HCT116 (cell line): ENCODE measurements at regions not wholly inside any gene's neighbourhood (a gene's known extent, or its start where the extent isn't known, plus 50 kb on each side); places are given as distances from the start of the nearest gene placed in this dataset.
"Not testable (repeated sequence)": the region's sequence is repeated elsewhere in the genome, so short reads cannot be mapped to it uniquely, and the experiment has no call there.

Source experiments
- ATAC-seq: fragments of 200-7000 bp; cut with Tn5 transposase; 2 replicates; pipeline ENCODE4 v1.9.1; 2020; ENCODE audit warnings: mild to moderate bottlenecking, moderate library complexity
- BruUV-seq: library from RNA; stranded (reverse); fragments of 400-500 nt; replicated peaks from 2 replicates; lab custom pipeline; 2021; lab: Mats Ljungman, UMichigan
- CTCF ChIA-PET: fragments of 300-600 bp; sonication (Branson Sonifier 250); formaldehyde crosslinking; loops from one replicate; lab custom pipeline; 2021; ENCODE audit warnings: antibody characterized with exemption; lab: Charles Lee
- POLR2A ChIA-PET: fragments of 300-600, 350-600 bp; sonication (Branson Sonifier 250); formaldehyde crosslinking; loops from one replicate; lab custom pipeline; 2021; ENCODE audit warnings: antibody characterized with exemption; lab: Charles Lee
- RAD21 ChIA-PET, 2 experiments: fragments of 300-600 bp; sonication (Branson Sonifier 250); formaldehyde crosslinking; loops; one replicate each; lab custom pipeline; 2023; ENCODE audit warnings: low total read pairs in 2 of 2; ENCODE audit not compliant: uncharacterized antibody in 2 of 2, unreplicated experiment in 2 of 2, low non-redundant PET in 1 of 2; lab: Charles Lee
- DNase-seq: peaks from one replicate; pipeline ENCODE4 v3.0.0-alpha.2; 2010; ENCODE audit warnings: low read depth, low spot score
- H2AFZ ChIP-seq: fragments of 200-600 bp; shearing (Covaris generic), sonication (generic); 2 replicates; pipeline ENCODE4 v1.6.1; 2017; ENCODE audit warnings: low read depth, mixed run types, mixed read lengths, antibody characterized with exemption, low read length; ENCODE audit not compliant: poor library complexity, severe bottlenecking
- H3K27ac ChIP-seq: 2 replicates; pipeline ENCODE4 v1.5.1; 2012; ENCODE audit warnings: low read depth, low read length
- H3K27me3 ChIP-seq: fragments of 200-600 bp; sonication (generic); 2 replicates; pipeline ENCODE4 v1.6.1; 2016; ENCODE audit warnings: mixed run types, low read length, mixed read lengths; ENCODE audit not compliant: insufficient read depth
- H3K36me3 ChIP-seq, 2 experiments: fragments of 200-500 bp in 1 of 2; fragments of 200-600 bp in 1 of 2; sonication (Bioruptor generic) in 1 of 2; sonication (generic) in 1 of 2; 2 replicates each; pipeline versions ENCODE4 v1.5.1 to v1.6.1; 2014 to 2016; ENCODE audit warnings: low read length in 2 of 2, inconsistent platforms in 1 of 2, mixed read lengths in 1 of 2, mixed run types in 1 of 2; ENCODE audit not compliant: insufficient read depth in 2 of 2, control insufficient read depth in 1 of 2
- H3K4me1 ChIP-seq, 2 experiments: fragments of 200-600 bp in 1 of 2; sonication (generic) in 1 of 2; 2 replicates each; pipeline versions ENCODE4 v1.5.1 to v1.6.1; 2012 to 2017; ENCODE audit warnings: low read length in 2 of 2, inconsistent platforms in 1 of 2, mild to moderate bottlenecking in 1 of 2, mixed read lengths in 1 of 2, mixed run types in 1 of 2, moderate library complexity in 1 of 2; ENCODE audit not compliant: insufficient read depth in 2 of 2, control insufficient read depth in 1 of 2
- H3K4me2 ChIP-seq: fragments of 200-600 bp; sonication (generic); 2 replicates; pipeline ENCODE4 v1.6.1; 2017; ENCODE audit warnings: mixed run types, low read length, mixed read lengths
- H3K4me3 ChIP-seq, 2 experiments: fragments of 200-600 bp in 1 of 2; sonication (generic) in 1 of 2; replicated peaks in 1 of 2; 2 replicates each; pipeline ENCODE4 v1.5.1; 2011 to 2016; ENCODE audit warnings: low read length in 2 of 2, control low read depth in 1 of 2, low read depth in 1 of 2, mild to moderate bottlenecking in 1 of 2, mixed read lengths in 1 of 2, mixed run types in 1 of 2
- H3K79me2 ChIP-seq: fragments of 200-600 bp; sonication (generic); 2 replicates; pipeline ENCODE4 v1.6.1; 2017; ENCODE audit warnings: mild to moderate bottlenecking, mixed run types, low read length, moderate library complexity, mixed read lengths; ENCODE audit not compliant: insufficient read depth
- H3K9ac ChIP-seq: fragments of 200-600 bp; sonication (generic); 2 replicates; pipeline ENCODE4 v1.6.1; 2016; ENCODE audit warnings: low read length, mixed read lengths
- H3K9me2 ChIP-seq: fragments of 200-600 bp; sonication (generic), shearing (Covaris generic); 2 replicates; pipeline ENCODE4 v1.6.1; 2017; ENCODE audit warnings: mixed run types, mild to moderate bottlenecking, moderate library complexity; ENCODE audit not compliant: insufficient read depth
- H3K9me3 ChIP-seq, 2 experiments: fragments of 200-500 bp in 1 of 2; fragments of 200-600 bp in 1 of 2; sonication (Bioruptor generic) in 1 of 2; sonication (generic) in 1 of 2; 2 replicates each; pipeline ENCODE4 v1.6.1; 2014 to 2017; ENCODE audit warnings: low read length in 2 of 2, mixed read lengths in 2 of 2, inconsistent platforms in 1 of 2, low read depth in 1 of 2, mild to moderate bottlenecking in 1 of 2, mixed run types in 1 of 2, moderate library complexity in 1 of 2; ENCODE audit not compliant: control insufficient read depth in 1 of 2, insufficient read depth in 1 of 2
- H4K20me1 ChIP-seq: fragments of 200-600 bp; sonication (generic), shearing (Covaris generic); 2 replicates; pipeline ENCODE4 v1.6.1; 2017; ENCODE audit warnings: mixed run types, mild to moderate bottlenecking, moderate library complexity; ENCODE audit not compliant: insufficient read depth
- CBX3 ChIP-seq: IDR thresholded peaks from 2 replicates; pipeline ENCODE4 v1.6.1; 2012; ENCODE audit warnings: low read depth
- EZH2 ChIP-seq: fragments of 200-600 bp; sonication (generic); IDR thresholded peaks from 2 replicates; pipeline ENCODE4 v1.6.1; 2017; ENCODE audit warnings: antibody characterized with exemption, mixed run types
- EZH2phosphoT487 ChIP-seq: fragments of 200-600 bp; IDR thresholded peaks from 2 replicates; pipeline ENCODE4 v1.6.1; 2018; ENCODE audit warnings: antibody characterized with exemption, borderline replicate concordance
- FOSL1 ChIP-seq: IDR thresholded peaks from 2 replicates; pipeline ENCODE4 v1.6.1; 2012; ENCODE audit warnings: low read depth
- SIN3A ChIP-seq: IDR thresholded peaks from 2 replicates; pipeline ENCODE4 v1.6.1; 2012; ENCODE audit warnings: low read depth
- intact Hi-C: fragments of 100-400 bp; cut with micrococcal nuclease; formaldehyde crosslinking; loops from 2 replicates; pipeline ENCODE4 v1.10.0; 2022

- H3K9me2 ChIP-seq, BruUV-seq, H3K9me3 ChIP-seq, H3K27me3 ChIP-seq, H3K9ac ChIP-seq, H2AFZ ChIP-seq, H4K20me1 ChIP-seq, H3K4me1 ChIP-seq, ATAC-seq, H3K36me3 ChIP-seq, H3K79me2 ChIP-seq, POLR2A ChIA-PET, H3K4me3 ChIP-seq, intact Hi-C loops, H3K4me2 ChIP-seq, DNase-seq, RAD21 ChIA-PET, CTCF ChIA-PET, H3K27ac ChIP-seq: not testable (repeated sequence)
Measured at GRCh38 chrX:155814391-155814790, 66.8 kb upstream of the VAMP7 start.

DNA sequence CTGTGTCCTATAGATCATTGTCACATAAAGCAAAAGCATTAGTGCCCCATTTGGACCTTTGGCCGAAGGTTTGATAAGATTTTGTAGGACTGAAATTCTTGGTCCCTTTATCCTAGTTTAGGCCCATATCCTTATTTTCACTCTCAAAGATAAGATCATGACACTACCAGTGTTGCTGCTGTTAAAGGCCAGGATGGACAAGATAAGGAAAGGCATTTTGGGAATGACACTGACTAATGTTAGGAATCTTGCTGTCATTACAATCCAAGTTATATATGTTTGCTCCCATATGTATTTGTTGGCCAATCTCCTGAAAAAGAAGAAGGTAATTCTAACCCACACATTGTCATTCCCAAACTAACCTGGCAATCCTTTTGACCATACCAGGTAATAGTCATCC is 101.3 kb upstream of the VAMP7 start:
- RAD21 ChIA-PET = no interaction called here
- intact Hi-C loops = no loop called here
- POLR2A ChIA-PET = no interaction called here
- DNase-seq (no peak), ATAC-seq (no peak)
- Histone ChIP-seq H3K36me3 (no peaks in the 10 kb centered on the region), H3K27ac (no peak overlapping the region), H3K4me2 (no peak overlapping the region), H3K9ac (no peak overlapping the region), H3K9me2 (no peaks in the 10 kb centered on the region), H3K9me3 (no peaks in the 10 kb centered on the region), H3K79me2 (no peaks in the 10 kb centered on the region), H3K27me3 (no peaks in the 10 kb centered on the region), H3K4me3 (no peak overlapping the region), H4K20me1 (no peaks in the 10 kb centered on the region), H2AFZ (no peak overlapping the region), H3K4me1 (no peaks in the 10 kb centered on the region)
- CTCF ChIA-PET = no interaction called here
- no TSS peak for BruUV-seq
- TF ChIP-seq CBX3 = no peak

DNA sequence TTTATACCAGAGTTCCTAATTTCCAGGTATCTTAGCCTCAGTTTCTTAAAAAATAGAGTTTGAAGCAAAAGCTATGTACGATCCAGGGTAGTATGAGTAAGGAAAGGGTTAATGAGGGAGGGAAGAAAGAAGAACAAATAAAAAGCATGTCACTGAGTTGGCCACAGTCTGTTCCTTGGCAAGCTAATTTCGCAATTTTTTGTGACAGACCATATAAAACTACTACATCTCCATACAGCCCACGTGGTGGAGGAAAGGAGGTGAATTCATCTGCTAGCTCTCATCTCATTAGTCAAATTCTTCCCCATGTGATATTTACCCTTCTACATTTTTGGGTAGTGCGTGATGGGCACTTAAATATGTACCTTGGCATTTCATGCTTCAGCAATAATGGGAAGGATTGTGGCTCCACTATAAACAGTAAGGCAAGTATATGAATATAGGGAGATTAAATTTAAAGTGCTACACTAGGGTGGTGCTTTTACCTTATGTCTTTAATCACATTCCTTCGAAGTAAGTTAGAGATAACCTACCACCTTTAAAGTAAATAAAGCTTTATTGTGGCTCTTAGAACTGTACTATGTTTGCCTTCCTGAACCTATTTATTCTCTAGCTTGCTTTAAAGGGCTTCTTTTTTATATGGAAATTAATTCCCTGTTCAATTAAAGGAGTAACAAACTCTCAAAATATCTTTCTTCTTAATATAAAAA is 102.1 kb upstream of the VAMP7 start:
- H3K27me3 ChIP-seq = no peaks in the 10 kb centered on the region
- TF ChIP-seq FOSL1 = no peak
- TF ChIP-seq SIN3A = no peak
- TF ChIP-seq EZH2 = no peak
- TF ChIP-seq EZH2phosphoT487 = no peak
- TF ChIP-seq, all 23 proteins: peak for 0
- H3K79me2 ChIP-seq = no peaks in the 10 kb centered on the region
- no peaks in the 10 kb centered on the region for H3K4me1 ChIP-seq
- H3K4me2 ChIP-seq = no peak overlapping the region
- no peaks in the 10 kb centered on the region for H3K36me3 ChIP-seq
- H3K9me2 ChIP-seq = no peaks in the 10 kb centered on the region
- ATAC-seq = no peak
- no peak overlapping the region for H3K9ac ChIP-seq
- H3K9me3 ChIP-seq = no peaks in the 10 kb centered on the region
- POLR2A ChIA-PET = no interaction called here
- intact Hi-C loops = no loop called here
- H2AFZ ChIP-seq = no peak overlapping the region
- RAD21 ChIA-PET = no interaction called here
- no peak overlapping the region for H3K27ac ChIP-seq
- CTCF ChIA-PET = no interaction called here
- no peak for DNase-seq
- no peaks in the 10 kb centered on the region for H4K20me1 ChIP-seq
- H3K4me3 ChIP-seq = no peak overlapping the region
- no TSS peak for BruUV-seq
